HepG2 (cell line): ENCODE measurements at regions not wholly inside any gene's neighbourhood (a gene's known extent, or its start where the extent isn't known, plus 50 kb on each side); places are given as distances from the start of the nearest gene placed in this dataset.

Experiments used
- ATAC-seq: fragments of 200-7000 bp; cut with Tn5 transposase; 3 replicates; pipeline ENCODE4 v1.9.1; 2020; ENCODE audit warnings: mild to moderate bottlenecking, moderate library complexity
- BruUV-seq: library from RNA; stranded (reverse); fragments of 400-500 nt; replicated peaks from 2 replicates; lab custom pipeline; 2021; lab: Mats Ljungman, UMichigan
- CTCF ChIA-PET: fragments of 300-600 bp; formaldehyde crosslinking; extraction: SDS; loops from one replicate; lab custom pipeline; 2021; ENCODE audit warnings: low total read pairs, inconsistent platforms, low intra/inter-chr PET ratio; lab: Yijun Ruan, JAX
- POLR2A ChIA-PET: fragments of 350-600 bp; sonication (Branson Sonifier 250); formaldehyde crosslinking; loops from one replicate; lab custom pipeline; 2020; ENCODE audit warnings: antibody characterized with exemption, inconsistent platforms; lab: Yijun Ruan, JAX
- DNase-seq: peaks from one replicate; pipeline ENCODE4 v3.0.0-alpha.2; 2015; ENCODE audit warnings: low spot score
- FAIRE-seq: peaks from 3 replicates; lab custom pipeline; 2011; peaks lifted over from hg19 to GRCh38; lab: Jason Lieb, UNC
- H2AFZ ChIP-seq: one replicate; pipeline ENCODE4 v1.6.1; 2011; ENCODE audit warnings: low read length, inconsistent platforms
- H3K27ac ChIP-seq: fragments of 300-600 bp; 3 replicates; pipeline ENCODE4 v1.8.0; 2011; ENCODE audit warnings: mixed run types, mild to moderate bottlenecking, mixed read lengths, low read length, inconsistent platforms; ENCODE audit not compliant: insufficient read depth; ENCODE audit errors: extremely low read length
- H3K27me3 ChIP-seq, 2 experiments: fragments of 200-600 bp in 1 of 2; 2 replicates in 1 of 2; 3 replicates in 1 of 2; pipeline versions ENCODE4 v1.6.0 to v1.8.0; 2011; ENCODE audit warnings: low read length in 2 of 2, mild to moderate bottlenecking in 2 of 2, moderate library complexity in 2 of 2, inconsistent platforms in 1 of 2; ENCODE audit not compliant: insufficient read depth in 2 of 2, control insufficient read depth in 1 of 2
- H3K36me3 ChIP-seq, 2 experiments: fragments of 200-600 bp in 1 of 2; replicated peaks in 1 of 2; 2 replicates in 1 of 2; 3 replicates in 1 of 2; pipeline versions ENCODE4 v1.5.1 to v1.8.0; 2011; ENCODE audit warnings: low read length in 2 of 2, inconsistent platforms in 1 of 2; ENCODE audit not compliant: insufficient read depth in 2 of 2, control insufficient read depth in 1 of 2
- H3K4me1 ChIP-seq: 2 replicates; pipeline ENCODE4 v1.5.1; 2012; ENCODE audit warnings: low read length, inconsistent platforms; ENCODE audit not compliant: insufficient read depth
- H3K4me2 ChIP-seq: 2 replicates; pipeline ENCODE4 v1.6.0; 2011; ENCODE audit warnings: low read depth, low read length, inconsistent platforms
- H3K4me3 ChIP-seq, 3 experiments: fragments of 200-600 bp in 1 of 3; sonication (generic), shearing (Covaris generic) in 1 of 3; replicated peaks in 1 of 3; 2 replicates each; pipeline ENCODE4 v1.5.1; 2011 to 2016; ENCODE audit warnings: low read length in 3 of 3, inconsistent platforms in 2 of 3, low read depth in 2 of 3, mild to moderate bottlenecking in 2 of 3, control low read depth in 1 of 3, mixed read lengths in 1 of 3; ENCODE audit not compliant: insufficient read depth in 1 of 3
- H3K79me2 ChIP-seq: one replicate; pipeline ENCODE4 v1.6.1; 2011; ENCODE audit warnings: low read length, inconsistent platforms; ENCODE audit not compliant: insufficient read depth
- H3K9ac ChIP-seq: 2 replicates; pipeline ENCODE4 v1.6.0; 2011; ENCODE audit warnings: mild to moderate bottlenecking, low read depth, low read length, inconsistent platforms; ENCODE audit not compliant: insufficient read depth
- H3K9me3 ChIP-seq: 2 replicates; pipeline ENCODE4 v1.5.1; 2012; ENCODE audit warnings: mild to moderate bottlenecking, low read length
- H4K20me1 ChIP-seq: 2 replicates; pipeline ENCODE4 v1.6.0; 2011; ENCODE audit warnings: inconsistent platforms, mild to moderate bottlenecking, low read length, moderate library complexity; ENCODE audit not compliant: insufficient read depth
- AGO2 ChIP-seq: fragments of 200-400 bp; formaldehyde crosslinking; optimal IDR thresholded peaks from 2 replicates; pipeline ENCODE3; 2017; ENCODE audit warnings: mild to moderate bottlenecking, low read depth, low read length, moderate library complexity
- ATF4 ChIP-seq, 2 experiments: fragments of 450-650 bp in 1 of 2; sonication (generic) in 1 of 2; formaldehyde crosslinking; IDR thresholded peaks; 2 replicates each; pipeline versions ENCODE4 v1.5.0 to v1.8.0; 2020 to 2022; ENCODE audit warnings: mild to moderate bottlenecking in 1 of 2, missing genetic modification reagents in 1 of 2
- BATF2 ChIP-seq: sonication (generic); formaldehyde crosslinking; IDR thresholded peaks from 2 replicates; pipeline ENCODE4 v1.8.0; 2022; ENCODE audit warnings: mild to moderate bottlenecking, missing genetic modification reagents, moderate library complexity
- CENPX ChIP-seq: sonication (generic); formaldehyde crosslinking; IDR thresholded peaks from 2 replicates; pipeline ENCODE4 v1.9.0; 2021; ENCODE audit warnings: mild to moderate bottlenecking, missing genetic modification reagents, moderate library complexity
- DRAP1 ChIP-seq: IDR thresholded peaks from 2 replicates; pipeline ENCODE4 v1.6.1; 2016; ENCODE audit warnings: missing genetic modification reagents, missing compliant biosample characterization
- ELF3 ChIP-seq: IDR thresholded peaks from 2 replicates; pipeline ENCODE4 v1.6.1; 2016; ENCODE audit warnings: missing genetic modification reagents, missing compliant biosample characterization
- ETV5 ChIP-seq: IDR thresholded peaks from 2 replicates; pipeline ENCODE4 v1.6.1; 2018; ENCODE audit warnings: missing biosample characterization, missing genetic modification reagents, inconsistent platforms, borderline replicate concordance
- FOXJ3 ChIP-seq: sonication (generic); formaldehyde crosslinking; IDR thresholded peaks from 2 replicates; pipeline ENCODE4 v1.4.0; 2020; ENCODE audit warnings: missing genetic modification reagents, mild to moderate bottlenecking, borderline replicate concordance
- GTF2F1 ChIP-seq: fragments of 150-350 bp; IDR thresholded peaks from 2 replicates; pipeline ENCODE4 v1.6.1; 2014; ENCODE audit warnings: low read length
- POLR2G ChIP-seq: fragments of 200-400 bp; formaldehyde crosslinking; IDR thresholded peaks from 2 replicates; pipeline ENCODE4 v1.6.1; 2018; ENCODE audit warnings: mild to moderate bottlenecking, low read depth, low read length, moderate library complexity
- RFXANK ChIP-seq: IDR thresholded peaks from 2 replicates; pipeline ENCODE4 v1.6.1; 2016
- SAP130 ChIP-seq: IDR thresholded peaks from 2 replicates; pipeline ENCODE4 v1.6.1; 2016; ENCODE audit warnings: low read depth
- STAG1 ChIP-seq: sonication (generic); formaldehyde crosslinking; IDR thresholded peaks from 2 replicates; pipeline ENCODE4 v1.4.0; 2020; ENCODE audit warnings: missing genetic modification reagents
- XRCC5 ChIP-seq: fragments of 200-400 bp; formaldehyde crosslinking; optimal IDR thresholded peaks from 2 replicates; pipeline ENCODE3; 2017; ENCODE audit warnings: mild to moderate bottlenecking, low read length
- ZBTB33 ChIP-seq: sonication (generic); formaldehyde crosslinking; IDR thresholded peaks from 2 replicates; pipeline ENCODE4 v1.4.0; 2020; ENCODE audit warnings: missing genetic modification reagents
- ZMYM3 ChIP-seq: sonication (generic); formaldehyde crosslinking; IDR thresholded peaks from 2 replicates; pipeline ENCODE4 v1.5.1; 2020; ENCODE audit warnings: mild to moderate bottlenecking, missing genetic modification reagents
- ZNF274 ChIP-seq: sonication (generic); formaldehyde crosslinking; IDR thresholded peaks from 2 replicates; pipeline ENCODE4 v1.5.1; 2020; ENCODE audit warnings: mild to moderate bottlenecking, missing genetic modification reagents
- ZNF530 ChIP-seq: sonication (generic); formaldehyde crosslinking; IDR thresholded peaks from 2 replicates; pipeline ENCODE4 v1.5.0; 2020; ENCODE audit warnings: low read depth, mild to moderate bottlenecking, missing genetic modification reagents
- ZNF724P ChIP-seq: sonication (generic); formaldehyde crosslinking; IDR thresholded peaks from 2 replicates; pipeline ENCODE4 v1.8.0; 2022; ENCODE audit warnings: missing genetic modification reagents, borderline replicate concordance
- ZNF792 ChIP-seq: IDR thresholded peaks from 2 replicates; pipeline ENCODE4 v1.6.1; 2016
- WGBS: methylation state at CpG from one replicate; pipeline ENCODE4 v1.1.6; 2017; ENCODE audit warnings: low lambda C conversion rate; 5-methylcytosine and 5-hydroxymethylcytosine counted together
- in situ Hi-C: cut with HindIII; loops from 2 replicates; pipeline ENCODE4 v1.10.0; 2017; ENCODE audit warnings: low pct_unique_long_range_greater_than_20kb; ENCODE audit not compliant: extremely low pct_ligation_motif_present
- intact Hi-C: fragments of 100-400 bp; cut with micrococcal nuclease; formaldehyde crosslinking; loops from one replicate; pipeline ENCODE4 v1.10.0; 2022; ENCODE audit not compliant: unreplicated experiment

GRCh38 chr4:162838671-162839070 is 328.0 kb downstream of the NAF1 start:
- 53% methylated on average over 1 of the region's 1 CpG for WGBS
- ATAC-seq (no peak), DNase-seq (no peak), FAIRE-seq (no peak)
- Histone ChIP-seq H3K27me3 (no peaks in the 10 kb centered on the region; a peak in 1 of 5 replicates), H3K4me3 (no peak overlapping the region), H3K4me1 (no peaks in the 10 kb centered on the region), H3K36me3 (no peaks in the 10 kb centered on the region), H4K20me1 (no peaks in the 10 kb centered on the region), H3K4me2 (no peak overlapping the region), H2AFZ (no peak overlapping the region), H3K79me2 (no peaks in the 10 kb centered on the region), H3K9ac (no peak overlapping the region), H3K9me3 (no peaks in the 10 kb centered on the region), H3K27ac (no peak overlapping the region)
- POLR2A ChIA-PET, result no interaction called here
- TF ChIP-seq ZNF792 (CRISPR knock-in tag) (no peak), ZNF274 (CRISPR knock-in tag) (no peak), ZNF530 (no peak), ZMYM3 (CRISPR knock-in tag) (no peak), FOXJ3 (no peak), SAP130 (no peak), DRAP1 (CRISPR knock-in tag) (no peak), STAG1 (CRISPR knock-in tag) (no peak), ELF3 (CRISPR knock-in tag) (no peak), AGO2 (no peak), ZBTB33 (no peak), POLR2G (no peak), ETV5 (no peak), RFXANK (CRISPR knock-in tag) (no peak), ATF4 (CRISPR knock-in tag; IDR thresholded peaks at IDR 0.05) (no peak), BATF2 (CRISPR knock-in tag) (no peak), GTF2F1 (no peak), CENPX (CRISPR knock-in tag) (no peak), ZNF724P (CRISPR knock-in tag) (no peak), XRCC5 (no peak)
- intact Hi-C loops, result loop anchor here (5.0 kb wide), 1 partner anchor 271 kb away; no protein-coding TSS in a partner anchor
- BruUV-seq, result no TSS peak
- in situ Hi-C loops, result no loop called here
- CTCF ChIA-PET, result no interaction called here
